ENCODE measurements at regions not wholly inside any gene's neighbourhood (a gene's known extent, or its start where the extent isn't known, plus 50 kb on each side); places are given as distances from the start of the nearest gene placed in this dataset.

DNA sequence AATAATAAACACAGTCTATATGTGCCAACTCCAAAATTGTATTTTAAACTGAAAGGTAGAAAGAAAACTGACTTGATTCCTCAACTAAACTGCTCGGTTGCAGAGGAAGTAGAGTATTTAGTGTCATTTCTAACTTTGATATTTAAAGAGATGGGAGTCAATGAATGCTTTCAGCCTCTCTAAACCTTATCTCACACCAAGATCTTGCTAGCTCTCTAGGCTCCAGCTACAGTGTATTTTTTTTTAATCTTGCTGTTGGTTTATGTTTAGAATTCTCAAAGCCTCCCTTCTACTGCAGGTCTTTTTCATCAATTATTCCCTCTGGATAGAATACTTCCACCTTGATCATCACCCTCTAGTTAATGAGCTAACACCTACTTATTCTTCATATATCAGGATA lies 419.4 kb upstream of the ZNF462 start:
- H3K4me1 ChIP-seq = no peaks in the 10 kb centered on the region
- no peaks in the 10 kb centered on the region for H3K9me3 ChIP-seq
- H3K27ac ChIP-seq = no peak overlapping the region
- no peaks in the 10 kb centered on the region for H3K27me3 ChIP-seq
- no peaks in the 10 kb centered on the region for H3K36me3 ChIP-seq
- no peak for TF ChIP-seq POLR2A (IDR thresholded peaks at IDR 0.05)
- TF ChIP-seq, protein P1, sequence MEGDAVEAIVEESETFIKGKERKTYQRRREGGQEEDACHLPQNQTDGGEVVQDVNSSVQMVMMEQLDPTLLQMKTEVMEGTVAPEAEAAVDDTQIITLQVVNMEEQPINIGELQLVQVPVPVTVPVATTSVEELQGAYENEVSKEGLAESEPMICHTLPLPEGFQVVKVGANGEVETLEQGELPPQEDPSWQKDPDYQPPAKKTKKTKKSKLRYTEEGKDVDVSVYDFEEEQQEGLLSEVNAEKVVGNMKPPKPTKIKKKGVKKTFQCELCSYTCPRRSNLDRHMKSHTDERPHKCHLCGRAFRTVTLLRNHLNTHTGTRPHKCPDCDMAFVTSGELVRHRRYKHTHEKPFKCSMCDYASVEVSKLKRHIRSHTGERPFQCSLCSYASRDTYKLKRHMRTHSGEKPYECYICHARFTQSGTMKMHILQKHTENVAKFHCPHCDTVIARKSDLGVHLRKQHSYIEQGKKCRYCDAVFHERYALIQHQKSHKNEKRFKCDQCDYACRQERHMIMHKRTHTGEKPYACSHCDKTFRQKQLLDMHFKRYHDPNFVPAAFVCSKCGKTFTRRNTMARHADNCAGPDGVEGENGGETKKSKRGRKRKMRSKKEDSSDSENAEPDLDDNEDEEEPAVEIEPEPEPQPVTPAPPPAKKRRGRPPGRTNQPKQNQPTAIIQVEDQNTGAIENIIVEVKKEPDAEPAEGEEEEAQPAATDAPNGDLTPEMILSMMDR (IDR thresholded peaks at IDR 0.05) = no peak
- no peak overlapping the region for H3K4me3 ChIP-seq
- DNase-seq = no peak

DNA sequence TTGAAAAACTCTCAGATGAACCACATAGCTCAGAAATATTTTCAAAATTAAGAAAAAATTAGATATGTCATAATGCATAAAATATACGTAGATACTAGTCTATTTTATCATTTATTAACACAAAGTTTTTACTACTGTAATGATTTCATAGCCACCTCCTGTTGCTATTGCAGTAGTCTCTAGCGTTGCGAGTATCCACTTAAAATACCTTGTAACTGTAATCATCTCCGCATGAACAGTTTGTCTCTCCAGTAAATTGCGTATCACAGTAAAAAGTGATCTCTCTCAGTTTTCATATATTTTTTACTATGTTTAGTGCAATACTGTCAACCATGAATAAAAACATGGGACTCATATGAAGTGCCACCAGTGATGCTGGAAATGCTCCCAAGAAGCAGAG lies 417.9 kb upstream of the ZNF462 start:
- no peaks in the 10 kb centered on the region for H3K27me3 ChIP-seq
- no peak overlapping the region for H3K27ac ChIP-seq

GRCh38 chr9:106449336-106449927 lies 413.5 kb upstream of the ZNF462 start:
- TF ChIP-seq, protein P1 (IDR thresholded peaks at IDR 0.05) = no peak
- TF ChIP-seq POLR2A (IDR thresholded peaks at IDR 0.05) = no peak
- H3K27ac ChIP-seq = no peak overlapping the region
- H3K27me3 ChIP-seq = no peaks in the 10 kb centered on the region

More for the DNA sequence above, 417.9 kb upstream of the ZNF462 start:
- no peak for DNase-seq
- H3K4me1 ChIP-seq = no peaks in the 10 kb centered on the region
- no peak for TF ChIP-seq POLR2A (IDR thresholded peaks at IDR 0.05)
- TF ChIP-seq, protein P1 (IDR thresholded peaks at IDR 0.05) = no peak
- no peak overlapping the region for H3K4me3 ChIP-seq
- H3K9me3 ChIP-seq = no peaks in the 10 kb centered on the region
- H3K36me3 ChIP-seq = no peaks in the 10 kb centered on the region

GRCh38 chr9:106450549-106450948 lies 412.4 kb upstream of the ZNF462 start:
- no peak for DNase-seq
- Histone ChIP-seq H3K36me3 (no peaks in the 10 kb centered on the region), H3K27me3 (no peaks in the 10 kb centered on the region), H3K27ac (no peak overlapping the region), H3K9me3 (no peaks in the 10 kb centered on the region), H3K4me1 (no peaks in the 10 kb centered on the region), H3K4me3 (no peak overlapping the region)
- TF ChIP-seq, protein P1 (IDR thresholded peaks at IDR 0.05) = no peak
- no peak for TF ChIP-seq POLR2A (IDR thresholded peaks at IDR 0.05)

More at GRCh38 chr9:106449336-106449927, 413.5 kb upstream of the ZNF462 start:
- no peak overlapping the region for H3K4me3 ChIP-seq
- no peak for DNase-seq
- no peaks in the 10 kb centered on the region for H3K4me1 ChIP-seq
- H3K9me3 ChIP-seq = no peaks in the 10 kb centered on the region
- H3K36me3 ChIP-seq = no peaks in the 10 kb centered on the region

DNA sequence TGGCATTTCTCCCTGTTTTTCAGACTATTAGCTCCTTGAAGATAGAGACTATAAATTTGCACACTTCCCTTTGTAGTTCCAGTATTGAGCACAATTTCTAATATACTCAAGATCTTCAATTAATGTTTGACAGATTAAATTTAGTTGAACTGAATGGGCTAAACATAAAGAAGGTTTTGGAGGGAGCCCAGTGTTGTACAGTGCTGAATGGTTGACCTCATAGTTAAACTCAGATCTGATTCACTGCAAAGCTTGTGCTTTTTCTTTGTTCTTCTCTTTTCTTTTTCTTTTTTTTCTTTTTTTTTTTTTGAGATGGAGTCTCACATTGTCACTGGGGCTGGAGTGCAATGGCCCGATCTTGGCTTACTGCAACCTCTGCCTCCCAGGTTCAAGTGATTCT lies 411.7 kb upstream of the ZNF462 start:
- no peak for DNase-seq
- Histone ChIP-seq H3K36me3 (no peaks in the 10 kb centered on the region), H3K4me1 (no peaks in the 10 kb centered on the region), H3K4me3 (no peak overlapping the region), H3K27me3 (no peaks in the 10 kb centered on the region), H3K27ac (no peak overlapping the region), H3K9me3 (no peaks in the 10 kb centered on the region)
- TF ChIP-seq POLR2A (IDR thresholded peaks at IDR 0.05) = no peak
- TF ChIP-seq, protein P1 (IDR thresholded peaks at IDR 0.05) = no peak

GRCh38 chr9:106456581-106456980 lies 406.4 kb upstream of the ZNF462 start:
- no peaks in the 10 kb centered on the region for H3K27me3 ChIP-seq
- H3K27ac ChIP-seq = no peak overlapping the region
- no peak for TF ChIP-seq POLR2A (IDR thresholded peaks at IDR 0.05)
- TF ChIP-seq, protein P1 (IDR thresholded peaks at IDR 0.05) = no peak
- no peak for DNase-seq
- no peak overlapping the region for H3K4me3 ChIP-seq
- H3K9me3 ChIP-seq = no peaks in the 10 kb centered on the region
- no peaks in the 10 kb centered on the region for H3K4me1 ChIP-seq
- H3K36me3 ChIP-seq = no peaks in the 10 kb centered on the region

Measured in Peyer's patch (tissue), 4 donors.